HEK293 (cell line): ENCODE measurements at regions not wholly inside any gene's neighbourhood (a gene's known extent, or its start where the extent isn't known, plus 50 kb on each side); places are given as distances from the start of the nearest gene placed in this dataset.

ENCODE experiments used
- CTCF ChIA-PET: fragments of 350-600 bp; formaldehyde crosslinking; extraction: SDS; loops from one replicate; lab custom pipeline; 2021; ENCODE audit warnings: antibody characterized with exemption; lab: Yijun Ruan, JAX
- POLR2A ChIA-PET: fragments of 300-600 bp; formaldehyde crosslinking; extraction: SDS; loops from one replicate; lab custom pipeline; 2020; ENCODE audit warnings: antibody characterized with exemption, inconsistent platforms; lab: Yijun Ruan, JAX
- H3K27ac ChIP-seq: fragments of 200-500 bp; sonication (Bioruptor generic); 2 replicates; pipeline ENCODE4 v1.5.1; 2014; ENCODE audit warnings: low read depth, low read length, control low read depth, inconsistent platforms; ENCODE audit errors: extremely low read depth
- H3K36me3 ChIP-seq, 2 experiments: fragments of 200-500 bp in 1 of 2; sonication (Bioruptor generic) in 1 of 2; 1 replicate in 1 of 2; 2 replicates in 1 of 2; pipeline ENCODE4 v1.5.1; 2014 to 2017; ENCODE audit warnings: inconsistent platforms in 2 of 2, low read length in 2 of 2; ENCODE audit not compliant: control insufficient read depth in 2 of 2, insufficient read depth in 1 of 2
- H3K4me1 ChIP-seq: fragments of 200-500 bp; sonication (Bioruptor generic); 2 replicates; pipeline ENCODE4 v1.5.1; 2014; ENCODE audit warnings: mild to moderate bottlenecking, low read length, inconsistent platforms; ENCODE audit not compliant: control insufficient read depth, insufficient read depth
- H3K4me3 ChIP-seq: 2 replicates; pipeline ENCODE4 v1.5.1; 2011; ENCODE audit warnings: low read depth, mild to moderate bottlenecking, control low read depth, low read length, moderate library complexity
- H3K9me3 ChIP-seq: fragments of 200-500 bp; sonication (Bioruptor generic); 2 replicates; pipeline ENCODE4 v1.5.1; 2014; ENCODE audit warnings: low read depth, low read length, inconsistent platforms; ENCODE audit not compliant: control insufficient read depth, insufficient read depth
- GLIS2 ChIP-seq: fragments of 450-650 bp; formaldehyde crosslinking; IDR thresholded peaks from 2 replicates; pipeline ENCODE4 v1.5.1; 2016; ENCODE audit warnings: missing biosample characterization, missing genetic modification characterization
- KLF10 ChIP-seq: fragments of 450-650 bp; IDR thresholded peaks from 2 replicates; pipeline ENCODE4 v1.5.1; 2018; ENCODE audit warnings: missing biosample characterization, mild to moderate bottlenecking, missing genetic modification characterization
- KLF7 ChIP-seq: fragments of 450-650 bp; formaldehyde crosslinking; IDR thresholded peaks from 2 replicates; pipeline ENCODE4 v1.5.1; 2016; ENCODE audit warnings: missing biosample characterization, missing genetic modification characterization, borderline replicate concordance
- OSR2 ChIP-seq: fragments of 450-650 bp; formaldehyde crosslinking; IDR thresholded peaks from 2 replicates; pipeline ENCODE4 v1.5.1; 2016; ENCODE audit warnings: missing biosample characterization, missing genetic modification characterization
- SETDB1 ChIP-seq: IDR thresholded peaks from one replicate; pipeline ENCODE4 v1.6.1; 2017; ENCODE audit warnings: mild to moderate bottlenecking, low read length, moderate library complexity, mixed read lengths; ENCODE audit not compliant: insufficient read length
- TCF7L2 ChIP-seq: IDR thresholded peaks from 2 replicates; pipeline ENCODE4 v1.6.1; 2011; ENCODE audit warnings: low read depth, mild to moderate bottlenecking, inconsistent platforms, low read length, moderate library complexity, borderline replicate concordance
- TSHZ1 ChIP-seq: fragments of 450-650 bp; formaldehyde crosslinking; IDR thresholded peaks from 2 replicates; pipeline ENCODE4 v1.5.1; 2016; ENCODE audit warnings: missing biosample characterization, missing genetic modification characterization, borderline replicate concordance
- YY2 ChIP-seq: fragments of 450-650 bp; formaldehyde crosslinking; IDR thresholded peaks from 2 replicates; pipeline ENCODE4 v1.5.1; 2016; ENCODE audit warnings: missing biosample characterization, missing genetic modification characterization
- ZEB2 ChIP-seq: fragments of 450-650 bp; formaldehyde crosslinking; IDR thresholded peaks from 2 replicates; pipeline ENCODE4 v1.5.1; 2016; ENCODE audit warnings: missing biosample characterization, missing genetic modification characterization
- ZNF121 ChIP-seq: fragments of 450-650 bp; formaldehyde crosslinking; IDR thresholded peaks from 2 replicates; pipeline ENCODE4 v1.5.1; 2016; ENCODE audit warnings: missing biosample characterization, missing genetic modification characterization
- ZNF157 ChIP-seq: fragments of 450-650 bp; formaldehyde crosslinking; IDR thresholded peaks from 2 replicates; pipeline ENCODE4 v1.5.1; 2016; ENCODE audit warnings: missing biosample characterization, missing genetic modification characterization
- ZNF19 ChIP-seq: fragments of 450-650 bp; formaldehyde crosslinking; IDR thresholded peaks from 2 replicates; pipeline ENCODE4; 2016; ENCODE audit warnings: missing biosample characterization, missing genetic modification characterization, low read depth
- ZNF302 ChIP-seq: fragments of 450-650 bp; formaldehyde crosslinking; IDR thresholded peaks from 2 replicates; pipeline ENCODE4 v1.5.1; 2016; ENCODE audit warnings: missing biosample characterization, missing genetic modification characterization, low read depth
- ZNF433 ChIP-seq: fragments of 450-650 bp; formaldehyde crosslinking; IDR thresholded peaks from 2 replicates; pipeline ENCODE4 v1.5.1; 2016; ENCODE audit warnings: missing biosample characterization, missing genetic modification characterization, low read depth
- ZNF518A ChIP-seq: fragments of 450-650 bp; formaldehyde crosslinking; conservative IDR thresholded peaks from 2 replicates; pipeline ENCODE4 v1.5.1; 2016; ENCODE audit warnings: low read depth, missing biosample characterization, missing genetic modification characterization
- ZNF549 ChIP-seq: fragments of 450-650 bp; IDR thresholded peaks from 2 replicates; pipeline ENCODE4 v1.5.1; 2018; ENCODE audit warnings: missing biosample characterization, missing genetic modification characterization, mild to moderate bottlenecking, inconsistent platforms, moderate library complexity
- ZNF624 ChIP-seq: fragments of 450-650 bp; formaldehyde crosslinking; IDR thresholded peaks from 2 replicates; pipeline ENCODE4 v1.5.1; 2017; ENCODE audit warnings: missing biosample characterization, missing genetic modification characterization
- ZNF658 ChIP-seq: fragments of 450-650 bp; formaldehyde crosslinking; IDR thresholded peaks from 2 replicates; pipeline ENCODE4; 2016; ENCODE audit warnings: missing biosample characterization, missing genetic modification characterization
- TF ChIP-seq, protein P1 (sequence below): fragments of 450-650 bp; formaldehyde crosslinking; IDR thresholded peaks from 2 replicates; pipeline ENCODE4 v1.5.1; 2016; ENCODE audit warnings: missing biosample characterization, missing genetic modification characterization
- TF ChIP-seq, protein P2 (sequence below): fragments of 450-650 bp; formaldehyde crosslinking; optimal IDR thresholded peaks from 2 replicates; pipeline ENCODE3; 2016; ENCODE audit warnings: missing biosample characterization, mild to moderate bottlenecking, missing genetic modification characterization
- TF ChIP-seq, protein P3 (sequence below): fragments of 450-650 bp; formaldehyde crosslinking; IDR thresholded peaks from 2 replicates; pipeline ENCODE4 v1.5.1; 2016; ENCODE audit warnings: missing biosample characterization, missing genetic modification characterization
- TF ChIP-seq, protein P4 (sequence below): fragments of 450-650 bp; formaldehyde crosslinking; IDR thresholded peaks from 2 replicates; pipeline ENCODE4 v1.5.1; 2017; ENCODE audit warnings: missing biosample characterization, missing genetic modification characterization

GRCh38 chr1:31487143-31487542, 74.1 kb downstream of the SERINC2 start:
- no peak overlapping the region for H3K4me3 ChIP-seq
- TF ChIP-seq ZNF549 (tag by site-specific recombination) (no peak), ZNF624 (no peak), ZNF157 (tag by site-specific recombination) (no peak), SETDB1 (no peak), ZNF433 (tag by site-specific recombination) (no peak), ZNF19 (tag by site-specific recombination) (no peak), TCF7L2 (no peak), ZNF302 (no peak), TSHZ1 (tag by site-specific recombination) (no peak), GLIS2 (tag by site-specific recombination) (no peak), KLF10 (tag by site-specific recombination) (no peak), ZEB2 (no peak), ZNF658 (tag by site-specific recombination) (no peak), KLF7 (tag by site-specific recombination) (no peak)
- TF ChIP-seq, protein P1, sequence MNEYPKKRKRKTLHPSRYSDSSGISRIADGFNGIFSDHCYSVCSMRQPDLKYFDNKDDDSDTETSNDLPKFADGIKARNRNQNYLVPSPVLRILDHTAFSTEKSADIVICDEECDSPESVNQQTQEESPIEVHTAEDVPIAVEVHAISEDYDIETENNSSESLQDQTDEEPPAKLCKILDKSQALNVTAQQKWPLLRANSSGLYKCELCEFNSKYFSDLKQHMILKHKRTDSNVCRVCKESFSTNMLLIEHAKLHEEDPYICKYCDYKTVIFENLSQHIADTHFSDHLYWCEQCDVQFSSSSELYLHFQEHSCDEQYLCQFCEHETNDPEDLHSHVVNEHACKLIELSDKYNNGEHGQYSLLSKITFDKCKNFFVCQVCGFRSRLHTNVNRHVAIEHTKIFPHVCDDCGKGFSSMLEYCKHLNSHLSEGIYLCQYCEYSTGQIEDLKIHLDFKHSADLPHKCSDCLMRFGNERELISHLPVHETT (tag by site-specific recombination) = no peak
- TF ChIP-seq, protein P2, sequence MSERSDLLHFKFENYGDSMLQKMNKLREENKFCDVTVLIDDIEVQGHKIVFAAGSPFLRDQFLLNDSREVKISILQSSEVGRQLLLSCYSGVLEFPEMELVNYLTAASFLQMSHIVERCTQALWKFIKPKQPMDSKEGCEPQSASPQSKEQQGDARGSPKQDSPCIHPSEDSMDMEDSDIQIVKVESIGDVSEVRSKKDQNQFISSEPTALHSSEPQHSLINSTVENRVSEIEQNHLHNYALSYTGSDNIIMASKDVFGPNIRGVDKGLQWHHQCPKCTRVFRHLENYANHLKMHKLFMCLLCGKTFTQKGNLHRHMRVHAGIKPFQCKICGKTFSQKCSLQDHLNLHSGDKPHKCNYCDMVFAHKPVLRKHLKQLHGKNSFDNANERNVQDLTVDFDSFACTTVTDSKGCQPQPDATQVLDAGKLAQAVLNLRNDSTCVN (tag by site-specific recombination) = no peak
- TF ChIP-seq, protein P3, sequence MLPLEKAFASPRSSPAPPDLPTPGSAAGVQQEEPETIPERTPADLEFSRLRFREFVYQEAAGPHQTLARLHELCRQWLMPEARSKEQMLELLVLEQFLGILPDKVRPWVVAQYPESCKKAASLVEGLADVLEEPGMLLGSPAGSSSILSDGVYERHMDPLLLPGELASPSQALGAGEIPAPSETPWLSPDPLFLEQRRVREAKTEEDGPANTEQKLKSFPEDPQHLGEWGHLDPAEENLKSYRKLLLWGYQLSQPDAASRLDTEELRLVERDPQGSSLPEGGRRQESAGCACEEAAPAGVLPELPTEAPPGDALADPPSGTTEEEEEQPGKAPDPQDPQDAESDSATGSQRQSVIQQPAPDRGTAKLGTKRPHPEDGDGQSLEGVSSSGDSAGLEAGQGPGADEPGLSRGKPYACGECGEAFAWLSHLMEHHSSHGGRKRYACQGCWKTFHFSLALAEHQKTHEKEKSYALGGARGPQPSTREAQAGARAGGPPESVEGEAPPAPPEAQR = no peak
- ChIA-PET POLR2A (no interaction called here), CTCF (no interaction called here)
- H3K4me1 ChIP-seq = no peaks in the 10 kb centered on the region
- no peaks in the 10 kb centered on the region for H3K36me3 ChIP-seq
- H3K27ac ChIP-seq = no peak overlapping the region
- no peaks in the 10 kb centered on the region for H3K9me3 ChIP-seq

- Histone ChIP-seq H3K36me3 (no peaks in the 10 kb centered on the region), H3K9me3 (no peaks in the 10 kb centered on the region), H3K4me3 (no peak overlapping the region), H3K4me1 (no peaks in the 10 kb centered on the region), H3K27ac (no peak overlapping the region)
- POLR2A ChIA-PET = no interaction called here
- CTCF ChIA-PET = no interaction called here
- no peak for TF ChIP-seq ZNF518A
- TF ChIP-seq YY2 (tag by site-specific recombination) = no peak
- TF ChIP-seq, protein P4, sequence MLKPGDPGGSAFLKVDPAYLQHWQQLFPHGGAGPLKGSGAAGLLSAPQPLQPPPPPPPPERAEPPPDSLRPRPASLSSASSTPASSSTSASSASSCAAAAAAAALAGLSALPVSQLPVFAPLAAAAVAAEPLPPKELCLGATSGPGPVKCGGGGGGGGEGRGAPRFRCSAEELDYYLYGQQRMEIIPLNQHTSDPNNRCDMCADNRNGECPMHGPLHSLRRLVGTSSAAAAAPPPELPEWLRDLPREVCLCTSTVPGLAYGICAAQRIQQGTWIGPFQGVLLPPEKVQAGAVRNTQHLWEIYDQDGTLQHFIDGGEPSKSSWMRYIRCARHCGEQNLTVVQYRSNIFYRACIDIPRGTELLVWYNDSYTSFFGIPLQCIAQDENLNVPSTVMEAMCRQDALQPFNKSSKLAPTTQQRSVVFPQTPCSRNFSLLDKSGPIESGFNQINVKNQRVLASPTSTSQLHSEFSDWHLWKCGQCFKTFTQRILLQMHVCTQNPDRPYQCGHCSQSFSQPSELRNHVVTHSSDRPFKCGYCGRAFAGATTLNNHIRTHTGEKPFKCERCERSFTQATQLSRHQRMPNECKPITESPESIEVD (tag by site-specific recombination) = no peak
- no peak for TF ChIP-seq ZNF121 (tag by site-specific recombination)
- TF ChIP-seq OSR2 (tag by site-specific recombination) = no peak
These were observed 74.8 kb downstream of the SERINC2 start for GRCh38 chr1:31487721-31488293.
